Effector memory CD8-positive, alpha-beta T cell (primary cell): ENCODE measurements at regions not wholly inside any gene's neighbourhood (a gene's known extent, or its start where the extent isn't known, plus 50 kb on each side); places are given as distances from the start of the nearest gene placed in this dataset.

Source experiments
- ATAC-seq: fragments of 150-1000 bp; cut with Tn5 transposase; replicated peaks from 2 replicates; pipeline ENCODE4 v1.10.0; 2021; ENCODE audit warnings: mild to moderate bottlenecking, moderate library complexity
- DNase-seq, 3 experiments: peaks; one replicate each; pipeline ENCODE4 v3.0.0; 2021
- H3K27ac Mint-ChIP-seq, 2 donors: one replicate each; pipeline ENCODE4 v1.8.0; 2022; ENCODE audit warnings: mild to moderate bottlenecking in 2 of 2, mixed read lengths in 2 of 2, moderate library complexity in 2 of 2
- H3K27me3 Mint-ChIP-seq, 2 donors: one replicate each; pipeline ENCODE4 v1.8.0; 2022; ENCODE audit warnings: mixed read lengths in 2 of 2
- H3K36me3 Mint-ChIP-seq: one replicate; pipeline ENCODE4 v1.8.0; 2022; ENCODE audit warnings: mild to moderate bottlenecking, moderate library complexity, mixed read lengths; ENCODE audit not compliant: insufficient read depth
- H3K4me1 Mint-ChIP-seq, 2 donors: one replicate each; pipeline ENCODE4 v1.8.0; 2022; ENCODE audit warnings: low read depth in 2 of 2, mixed read lengths in 2 of 2
- H3K4me3 Mint-ChIP-seq, 2 donors: one replicate each; pipeline ENCODE4 v1.8.0; 2022; ENCODE audit warnings: mild to moderate bottlenecking in 2 of 2, mixed read lengths in 2 of 2, moderate library complexity in 2 of 2
- H3K9me3 Mint-ChIP-seq, 2 donors: one replicate each; pipeline ENCODE4 v1.8.0; 2022; ENCODE audit warnings: mixed read lengths in 2 of 2

DNA sequence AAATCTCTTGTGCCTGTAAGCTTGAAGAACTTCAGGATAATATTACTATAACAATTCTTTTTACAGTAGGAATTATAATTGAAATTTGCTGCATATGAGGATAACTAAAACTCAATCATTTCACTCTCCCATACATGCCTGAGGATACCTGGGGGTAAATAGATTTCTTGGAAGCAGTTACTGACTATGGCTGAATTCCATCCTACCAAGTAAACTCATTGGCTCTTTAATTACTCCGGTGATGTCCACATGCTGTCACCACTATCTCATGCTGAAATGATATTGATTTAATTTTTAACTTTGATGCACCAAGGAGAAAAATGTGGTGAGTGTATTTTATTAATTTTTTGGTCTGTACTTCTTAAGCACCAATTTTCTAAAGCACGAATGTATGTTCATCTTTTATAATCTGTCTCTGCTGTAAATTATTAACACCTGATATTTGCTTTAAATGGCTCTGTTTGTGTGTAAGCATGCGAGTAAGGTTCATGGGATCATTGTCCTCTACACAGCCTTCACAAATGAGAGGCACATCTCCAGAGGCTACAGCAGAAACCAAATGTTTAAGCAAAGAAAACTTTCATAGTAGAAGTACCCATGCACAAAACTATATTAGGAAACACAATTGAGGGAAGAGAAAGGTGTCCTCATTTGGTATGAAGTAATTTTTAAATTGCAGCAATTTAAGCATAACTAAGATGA is 164.2 kb upstream of the POU3F2 start:
- Mint-ChIP-seq H3K9me3 (peaks cover 0 to 2% of the 10 kb centered on the region in 2 donors), H3K4me1 (no peaks in the 10 kb centered on the region), H3K36me3 (no peaks in the 10 kb centered on the region), H3K4me3 (no peak overlapping the region), H3K27ac (no peak overlapping the region), H3K27me3 (no peaks in the 10 kb centered on the region)
- ATAC-seq (no peak), DNase-seq (no peak)

- Mint-ChIP-seq H3K9me3 (peaks cover 4 to 5% of the 10 kb centered on the region in 2 donors), H3K4me3 (no peak overlapping the region), H3K4me1 (no peaks in the 10 kb centered on the region), H3K36me3 (no peaks in the 10 kb centered on the region), H3K27me3 (no peaks in the 10 kb centered on the region), H3K27ac (no peak overlapping the region)
- no peak for ATAC-seq
- no peak for DNase-seq
Observed at GRCh38 chr6:98672681-98673475, 161.5 kb upstream of the POU3F2 start.

DNA sequence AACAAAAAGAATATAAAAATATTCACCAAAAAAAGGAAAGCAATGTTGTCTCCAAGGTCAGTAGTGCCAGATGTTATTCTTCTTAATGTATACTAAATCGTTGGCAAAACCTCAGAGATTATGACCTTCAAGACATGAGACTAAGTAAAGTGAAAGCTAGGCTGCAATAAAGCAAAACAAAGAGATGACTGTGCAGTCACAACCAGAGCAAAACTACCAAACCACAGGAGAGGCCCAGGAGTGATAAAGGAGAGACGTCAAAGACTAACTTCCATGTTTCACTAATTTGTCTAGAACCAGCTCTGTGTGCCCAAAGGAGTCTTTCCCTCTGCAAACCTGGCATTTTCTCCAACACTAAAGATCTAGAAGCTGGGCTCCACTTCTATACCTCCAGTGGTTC is 155.9 kb upstream of the POU3F2 start:
- DNase-seq = no peak
- H3K27ac Mint-ChIP-seq = no peak overlapping the region

GRCh38 chr6:98686008-98686601 is 148.3 kb upstream of the POU3F2 start:
- H3K27ac Mint-ChIP-seq = no peak overlapping the region
- DNase-seq = no peak
- H3K4me3 Mint-ChIP-seq = no peak overlapping the region
- no peak for ATAC-seq
- H3K9me3 Mint-ChIP-seq = no peaks in the 10 kb centered on the region
- no peaks in the 10 kb centered on the region for H3K36me3 Mint-ChIP-seq
- H3K27me3 Mint-ChIP-seq = no peaks in the 10 kb centered on the region
- no peaks in the 10 kb centered on the region for H3K4me1 Mint-ChIP-seq

More for the DNA sequence above, 155.9 kb upstream of the POU3F2 start:
- H3K9me3 Mint-ChIP-seq = peaks cover 2 to 5% of the 10 kb centered on the region in 2 donors
- no peak overlapping the region for H3K4me3 Mint-ChIP-seq
- ATAC-seq = no peak
- no peaks in the 10 kb centered on the region for H3K4me1 Mint-ChIP-seq
- no peaks in the 10 kb centered on the region for H3K27me3 Mint-ChIP-seq
- H3K36me3 Mint-ChIP-seq = no peaks in the 10 kb centered on the region

- Mint-ChIP-seq H3K9me3 (no peaks in the 10 kb centered on the region), H3K27me3 (no peaks in the 10 kb centered on the region), H3K4me3 (no peak overlapping the region), H3K27ac (no peak overlapping the region), H3K36me3 (no peaks in the 10 kb centered on the region), H3K4me1 (no peaks in the 10 kb centered on the region)
- DNase-seq (no peak), ATAC-seq (no peak)
Observed at GRCh38 chr6:98687752-98688151, 146.6 kb upstream of the POU3F2 start.

DNA sequence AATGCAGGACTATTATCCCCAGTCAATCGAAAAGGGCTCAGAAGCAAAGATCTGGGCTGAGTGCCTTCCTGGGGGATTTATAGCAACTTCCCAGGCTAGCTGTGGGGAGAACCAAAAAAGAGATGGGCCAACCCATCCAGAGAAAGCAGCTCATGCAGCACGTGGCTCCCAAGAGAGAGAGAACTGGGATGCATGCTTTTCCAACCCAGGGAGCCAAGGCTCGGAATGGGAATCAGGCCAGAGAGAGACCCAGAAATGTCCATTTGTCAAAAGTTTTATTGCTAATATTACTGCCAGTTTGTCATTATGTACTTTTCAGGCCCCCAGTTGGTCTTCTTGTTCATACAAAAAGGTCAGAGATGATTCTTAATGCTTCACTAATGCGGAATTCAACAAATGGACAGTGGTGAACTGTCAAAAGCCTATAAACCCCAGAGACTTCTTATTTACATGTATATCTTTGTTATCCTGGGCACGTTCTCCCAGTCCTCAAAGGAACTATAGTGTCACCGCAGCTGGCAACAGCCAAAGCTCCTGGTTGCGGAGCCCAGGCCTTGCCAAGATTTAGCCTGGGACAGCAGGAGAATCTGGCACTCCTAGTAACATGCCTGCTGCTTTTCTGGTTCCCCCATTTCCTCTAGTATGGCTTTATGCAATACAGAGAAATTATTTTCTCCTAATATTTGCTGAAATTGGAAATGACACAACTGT is 139.1 kb upstream of the POU3F2 start:
- DNase-seq = no peak
- no peak for ATAC-seq
- no peak overlapping the region for H3K4me3 Mint-ChIP-seq
- no peaks in the 10 kb centered on the region for H3K9me3 Mint-ChIP-seq
- H3K36me3 Mint-ChIP-seq = no peaks in the 10 kb centered on the region
- H3K27ac Mint-ChIP-seq = no peak overlapping the region
- H3K4me1 Mint-ChIP-seq = no peaks in the 10 kb centered on the region
- no peaks in the 10 kb centered on the region for H3K27me3 Mint-ChIP-seq

- Mint-ChIP-seq H3K27me3 (peaks cover 3 to 4% of the 10 kb centered on the region in 2 donors), H3K27ac (no peak overlapping the region)
- ATAC-seq = no peak
Observed at GRCh38 chr6:98711380-98711779, 123.0 kb upstream of the POU3F2 start.

DNA sequence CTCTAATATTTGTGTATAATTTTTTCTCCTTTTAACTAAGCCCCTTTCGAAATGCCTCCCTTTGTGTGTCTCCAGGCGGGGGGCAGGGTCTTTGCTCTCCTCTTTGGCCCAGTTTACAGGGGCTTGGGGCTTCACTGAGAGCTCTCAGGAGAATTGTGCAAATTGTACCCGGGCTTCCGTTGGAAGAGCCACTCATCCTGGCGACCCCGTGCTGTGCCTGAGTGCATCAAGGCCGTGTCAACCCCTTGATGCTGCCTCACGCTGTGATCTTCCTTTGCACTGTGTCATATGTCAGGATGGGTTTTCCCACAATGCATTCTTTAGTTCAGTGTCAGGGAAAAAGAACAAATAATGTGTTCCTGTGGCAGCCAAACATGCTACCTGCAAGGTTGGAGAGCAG is 118.0 kb upstream of the POU3F2 start:
- DNase-seq = no peak
- ATAC-seq = no peak
- Mint-ChIP-seq H3K4me3 (no peak overlapping the region), H3K4me1 (no peaks in the 10 kb centered on the region), H3K27me3 (peaks cover 9 to 23% of the 10 kb centered on the region in 2 donors), H3K9me3 (no peaks in the 10 kb centered on the region), H3K36me3 (no peaks in the 10 kb centered on the region), H3K27ac (no peak overlapping the region)

More at GRCh38 chr6:98711380-98711779, 123.0 kb upstream of the POU3F2 start:
- no peak for DNase-seq
- no peaks in the 10 kb centered on the region for H3K9me3 Mint-ChIP-seq
- H3K4me1 Mint-ChIP-seq = no peaks in the 10 kb centered on the region
- H3K4me3 Mint-ChIP-seq = no peak overlapping the region
- no peaks in the 10 kb centered on the region for H3K36me3 Mint-ChIP-seq

GRCh38 chr6:98717322-98717877 is 117.0 kb upstream of the POU3F2 start:
- DNase-seq = no peak
- no peak overlapping the region for H3K4me3 Mint-ChIP-seq
- ATAC-seq = no peak
- H3K36me3 Mint-ChIP-seq = no peaks in the 10 kb centered on the region
- peaks cover 9 to 23% of the 10 kb centered on the region in 2 donors for H3K27me3 Mint-ChIP-seq
- H3K4me1 Mint-ChIP-seq = no peaks in the 10 kb centered on the region
- H3K27ac Mint-ChIP-seq = no peak overlapping the region
- H3K9me3 Mint-ChIP-seq = no peaks in the 10 kb centered on the region

DNA sequence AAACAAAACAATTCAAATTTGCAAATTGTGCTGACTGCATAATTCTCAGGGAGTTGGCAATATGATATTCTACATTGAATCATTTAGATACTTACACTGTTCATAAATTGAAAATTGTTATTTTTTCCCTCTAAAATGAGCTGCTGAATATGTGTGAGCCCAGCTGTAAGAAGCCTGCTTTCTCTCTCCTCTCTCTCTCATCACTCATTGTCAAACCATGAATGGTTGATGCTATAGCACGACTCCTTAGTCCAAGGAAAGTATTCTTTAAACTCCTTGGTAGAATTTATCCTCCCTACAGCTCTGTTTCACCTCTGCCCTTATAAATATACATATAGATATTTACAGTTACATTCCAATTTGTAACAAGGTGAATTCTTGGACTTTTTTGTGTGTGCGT is 116.4 kb upstream of the POU3F2 start:
- ATAC-seq = no peak
- H3K4me1 Mint-ChIP-seq = no peaks in the 10 kb centered on the region
- H3K27ac Mint-ChIP-seq = no peak overlapping the region

DNA sequence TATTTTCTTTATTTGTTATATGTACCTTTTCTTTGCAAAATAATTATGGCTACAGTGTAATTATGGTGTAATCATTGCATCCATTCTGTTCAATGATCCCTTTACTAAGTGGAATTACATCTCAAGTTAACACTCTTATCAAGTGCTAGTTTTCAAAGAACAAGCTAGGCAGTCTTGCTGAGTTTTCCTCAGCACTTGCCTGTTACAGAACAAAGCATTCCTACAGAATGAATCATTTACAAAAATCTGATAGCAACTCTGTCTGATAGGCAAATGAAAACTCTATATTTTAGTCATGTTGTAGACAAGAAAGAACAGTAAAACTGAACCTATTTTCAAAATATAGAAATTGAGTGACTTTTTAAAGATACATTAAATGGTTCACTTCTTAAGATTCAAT is 109.8 kb upstream of the POU3F2 start:
- Mint-ChIP-seq H3K36me3 (no peaks in the 10 kb centered on the region), H3K9me3 (no peaks in the 10 kb centered on the region), H3K27ac (no peak overlapping the region), H3K4me1 (no peaks in the 10 kb centered on the region), H3K27me3 (peaks cover 0 to 17% of the 10 kb centered on the region in 2 donors), H3K4me3 (no peak overlapping the region)
- DNase-seq (no peak), ATAC-seq (no peak)

More for the DNA sequence above, 116.4 kb upstream of the POU3F2 start:
- no peak overlapping the region for H3K4me3 Mint-ChIP-seq
- no peaks in the 10 kb centered on the region for H3K9me3 Mint-ChIP-seq
- DNase-seq = no peak
- H3K36me3 Mint-ChIP-seq = no peaks in the 10 kb centered on the region
- peaks cover 9 to 23% of the 10 kb centered on the region in 2 donors for H3K27me3 Mint-ChIP-seq

GRCh38 chr6:98747273-98747672 is 87.1 kb upstream of the POU3F2 start:
- no peaks in the 10 kb centered on the region for H3K36me3 Mint-ChIP-seq
- no peaks in the 10 kb centered on the region for H3K4me1 Mint-ChIP-seq
- H3K27ac Mint-ChIP-seq = no peak overlapping the region
- peaks cover 0 to 6% of the 10 kb centered on the region in 2 donors for H3K27me3 Mint-ChIP-seq
- peaks cover 0 to 4% of the 10 kb centered on the region in 2 donors for H3K9me3 Mint-ChIP-seq
- no peak overlapping the region for H3K4me3 Mint-ChIP-seq
- ATAC-seq (no peak), DNase-seq (no peak)

GRCh38 chr6:98747960-98748359 is 86.4 kb upstream of the POU3F2 start:
- no peak overlapping the region for H3K4me3 Mint-ChIP-seq
- peaks cover 0 to 5% of the 10 kb centered on the region in 2 donors for H3K9me3 Mint-ChIP-seq
- DNase-seq (no peak), ATAC-seq (no peak)
- peaks cover 6% of the 10 kb centered on the region in 2 donors for H3K27me3 Mint-ChIP-seq
- no peak overlapping the region for H3K27ac Mint-ChIP-seq
- H3K4me1 Mint-ChIP-seq = no peaks in the 10 kb centered on the region
- H3K36me3 Mint-ChIP-seq = no peaks in the 10 kb centered on the region
